Astrocyte (in vitro differentiated cells and primary cell): ENCODE measurements at regions not wholly inside any gene's neighbourhood (a gene's known extent, or its start where the extent isn't known, plus 50 kb on each side); places are given as distances from the start of the nearest gene placed in this dataset.

Source experiments
- DNase-seq: peaks from one replicate; pipeline ENCODE4 v3.0.0-alpha.2; 2010; ENCODE audit warnings: low read depth
- FAIRE-seq: peaks from 2 replicates; lab custom pipeline; 2011; peaks lifted over from hg19 to GRCh38; lab: Jason Lieb, UNC
- H2AFZ ChIP-seq: 2 replicates; pipeline ENCODE4 v1.6.0; 2012; ENCODE audit warnings: low read depth, low read length, inconsistent platforms
- H3K27ac ChIP-seq: 2 replicates; pipeline ENCODE4 v1.5.1; 2011; ENCODE audit warnings: low read depth, low read length, inconsistent platforms
- H3K27me3 ChIP-seq: 2 replicates; pipeline ENCODE4 v1.6.0; 2011; ENCODE audit warnings: low read length, inconsistent platforms; ENCODE audit not compliant: insufficient read depth
- H3K36me3 ChIP-seq: 2 replicates; pipeline ENCODE4 v1.5.1; 2011; ENCODE audit warnings: low read length, inconsistent platforms; ENCODE audit not compliant: insufficient read depth
- H3K4me1 ChIP-seq: 2 replicates; pipeline ENCODE4 v1.5.1; 2011; ENCODE audit warnings: low read length, inconsistent platforms; ENCODE audit not compliant: insufficient read depth
- H3K4me2 ChIP-seq: 2 replicates; pipeline ENCODE4 v1.6.0; 2012; ENCODE audit warnings: low read length, inconsistent platforms
- H3K4me3 ChIP-seq: 2 replicates; pipeline ENCODE4 v1.5.1; 2011; ENCODE audit warnings: low read depth, mild to moderate bottlenecking, low read length, inconsistent platforms; ENCODE audit not compliant: insufficient read depth
- H3K79me2 ChIP-seq: 2 replicates; pipeline ENCODE4 v1.6.0; 2012; ENCODE audit warnings: mild to moderate bottlenecking, low read length, inconsistent platforms; ENCODE audit not compliant: insufficient read depth
- H3K9ac ChIP-seq: 2 replicates; pipeline ENCODE4 v1.6.0; 2012; ENCODE audit warnings: mild to moderate bottlenecking, low read length, inconsistent platforms
- H3K9me3 ChIP-seq: 2 replicates; pipeline ENCODE4 v1.5.1; 2012; ENCODE audit warnings: low read depth, mild to moderate bottlenecking, low read length, inconsistent platforms; ENCODE audit not compliant: insufficient read depth
- H4K20me1 ChIP-seq: 2 replicates; pipeline ENCODE4 v1.6.0; 2012; ENCODE audit warnings: low read length, inconsistent platforms; ENCODE audit not compliant: insufficient read depth
- H3K27ac Mint-ChIP-seq: one replicate; pipeline ENCODE4 v1.8.0; 2021; ENCODE audit warnings: mild to moderate bottlenecking, mixed read lengths; ENCODE audit not compliant: unreplicated experiment
- H3K27me3 Mint-ChIP-seq: one replicate; pipeline ENCODE4 v1.8.0; 2021; ENCODE audit warnings: low read depth, mixed read lengths; ENCODE audit not compliant: unreplicated experiment
- H3K36me3 Mint-ChIP-seq: one replicate; pipeline ENCODE4 v1.8.0; 2021; ENCODE audit warnings: low read depth, mixed read lengths; ENCODE audit not compliant: unreplicated experiment
- H3K4me1 Mint-ChIP-seq: one replicate; pipeline ENCODE4 v1.8.0; 2021; ENCODE audit warnings: low read depth, mixed read lengths; ENCODE audit not compliant: unreplicated experiment
- H3K4me3 Mint-ChIP-seq: one replicate; pipeline ENCODE4 v1.8.0; 2021; ENCODE audit warnings: mild to moderate bottlenecking, moderate library complexity, mixed read lengths; ENCODE audit not compliant: unreplicated experiment
- H3K9me3 Mint-ChIP-seq: one replicate; pipeline ENCODE4 v1.8.0; 2021; ENCODE audit warnings: mild to moderate bottlenecking, mixed read lengths; ENCODE audit not compliant: unreplicated experiment
- EZH2 ChIP-seq: IDR thresholded peaks from 2 replicates; pipeline ENCODE4 v1.6.1; 2012; ENCODE audit warnings: mild to moderate bottlenecking, low read length, inconsistent platforms; ENCODE audit not compliant: insufficient read depth
- TF ChIP-seq, protein P1 (sequence below): IDR thresholded peaks from 2 replicates; pipeline ENCODE4 v1.5.1; 2011; ENCODE audit warnings: low read depth, mild to moderate bottlenecking, inconsistent platforms, low read length, moderate library complexity; ENCODE audit not compliant: insufficient read depth

DNA sequence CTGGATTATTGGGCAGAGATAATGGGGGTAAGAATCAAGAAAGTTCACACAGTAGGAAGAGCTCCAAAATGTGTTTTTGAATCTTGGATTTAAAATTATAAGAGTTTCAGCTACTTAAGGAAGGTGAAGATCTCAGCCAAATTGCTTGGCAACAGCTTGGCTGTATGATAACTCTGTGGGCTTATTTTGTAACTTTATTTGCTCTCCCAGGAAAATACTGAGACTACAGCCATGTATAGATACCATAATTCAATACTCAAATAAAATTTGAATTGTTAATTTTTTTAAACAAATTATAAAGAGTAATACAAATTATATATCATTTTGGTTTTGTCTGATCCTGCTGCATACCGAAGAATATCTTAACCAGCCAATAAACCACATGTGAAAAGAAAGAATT, 129.5 kb upstream of the INPP4B start:
- Histone ChIP-seq H3K27ac (no peak overlapping the region), H3K4me1 (no peaks in the 10 kb centered on the region), H3K36me3 (no peaks in the 10 kb centered on the region), H2AFZ (no peak overlapping the region), H3K9ac (no peak overlapping the region), H3K79me2 (no peaks in the 10 kb centered on the region), H3K27me3 (no peaks in the 10 kb centered on the region), H3K9me3 (no peaks in the 10 kb centered on the region), H3K4me2 (no peak overlapping the region), H3K4me3 (no peak overlapping the region), H4K20me1 (no peaks in the 10 kb centered on the region)
- no peaks in the 10 kb centered on the region for H3K27me3 Mint-ChIP-seq
- no peak overlapping the region for H3K4me3 Mint-ChIP-seq
- H3K36me3 Mint-ChIP-seq, result no peaks in the 10 kb centered on the region
- no peak for TF ChIP-seq EZH2
- TF ChIP-seq, protein P1, sequence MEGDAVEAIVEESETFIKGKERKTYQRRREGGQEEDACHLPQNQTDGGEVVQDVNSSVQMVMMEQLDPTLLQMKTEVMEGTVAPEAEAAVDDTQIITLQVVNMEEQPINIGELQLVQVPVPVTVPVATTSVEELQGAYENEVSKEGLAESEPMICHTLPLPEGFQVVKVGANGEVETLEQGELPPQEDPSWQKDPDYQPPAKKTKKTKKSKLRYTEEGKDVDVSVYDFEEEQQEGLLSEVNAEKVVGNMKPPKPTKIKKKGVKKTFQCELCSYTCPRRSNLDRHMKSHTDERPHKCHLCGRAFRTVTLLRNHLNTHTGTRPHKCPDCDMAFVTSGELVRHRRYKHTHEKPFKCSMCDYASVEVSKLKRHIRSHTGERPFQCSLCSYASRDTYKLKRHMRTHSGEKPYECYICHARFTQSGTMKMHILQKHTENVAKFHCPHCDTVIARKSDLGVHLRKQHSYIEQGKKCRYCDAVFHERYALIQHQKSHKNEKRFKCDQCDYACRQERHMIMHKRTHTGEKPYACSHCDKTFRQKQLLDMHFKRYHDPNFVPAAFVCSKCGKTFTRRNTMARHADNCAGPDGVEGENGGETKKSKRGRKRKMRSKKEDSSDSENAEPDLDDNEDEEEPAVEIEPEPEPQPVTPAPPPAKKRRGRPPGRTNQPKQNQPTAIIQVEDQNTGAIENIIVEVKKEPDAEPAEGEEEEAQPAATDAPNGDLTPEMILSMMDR, result no peak
- no peak for FAIRE-seq
- no peak overlapping the region for H3K27ac Mint-ChIP-seq
- DNase-seq, result no peak
- H3K4me1 Mint-ChIP-seq, result no peaks in the 10 kb centered on the region
- H3K9me3 Mint-ChIP-seq, result no peaks in the 10 kb centered on the region

DNA sequence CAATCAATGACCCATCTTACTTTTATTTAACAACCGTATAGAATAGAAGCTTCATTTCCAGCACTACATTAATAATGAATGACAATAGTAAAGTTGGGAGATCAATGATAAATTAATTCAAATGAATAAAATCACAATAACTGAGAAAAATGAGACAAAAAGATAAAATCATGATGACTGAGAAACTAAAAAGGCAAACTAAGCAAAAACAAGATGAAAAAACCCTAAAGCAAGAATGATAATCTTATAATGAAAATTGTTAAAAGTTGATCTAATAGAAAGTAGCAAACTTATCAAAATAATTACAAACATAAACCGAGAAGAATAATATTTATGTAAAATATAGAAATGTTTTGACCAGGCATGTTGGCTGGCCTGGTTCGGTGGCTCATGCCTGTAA, 130.4 kb upstream of the INPP4B start:
- Histone ChIP-seq H3K27ac (no peak overlapping the region), H4K20me1 (no peaks in the 10 kb centered on the region), H3K79me2 (no peaks in the 10 kb centered on the region), H3K4me2 (no peak overlapping the region), H3K9ac (no peak overlapping the region), H3K36me3 (no peaks in the 10 kb centered on the region), H3K4me1 (no peaks in the 10 kb centered on the region), H2AFZ (no peak overlapping the region), H3K9me3 (no peaks in the 10 kb centered on the region), H3K4me3 (no peak overlapping the region), H3K27me3 (no peaks in the 10 kb centered on the region)
- FAIRE-seq, result no peak
- Mint-ChIP-seq H3K36me3 (no peaks in the 10 kb centered on the region), H3K4me3 (no peak overlapping the region), H3K27me3 (no peaks in the 10 kb centered on the region), H3K9me3 (no peaks in the 10 kb centered on the region), H3K27ac (no peak overlapping the region), H3K4me1 (no peaks in the 10 kb centered on the region)
- DNase-seq, result no peak
- TF ChIP-seq EZH2, result no peak
- TF ChIP-seq, protein P1, result no peak

DNA sequence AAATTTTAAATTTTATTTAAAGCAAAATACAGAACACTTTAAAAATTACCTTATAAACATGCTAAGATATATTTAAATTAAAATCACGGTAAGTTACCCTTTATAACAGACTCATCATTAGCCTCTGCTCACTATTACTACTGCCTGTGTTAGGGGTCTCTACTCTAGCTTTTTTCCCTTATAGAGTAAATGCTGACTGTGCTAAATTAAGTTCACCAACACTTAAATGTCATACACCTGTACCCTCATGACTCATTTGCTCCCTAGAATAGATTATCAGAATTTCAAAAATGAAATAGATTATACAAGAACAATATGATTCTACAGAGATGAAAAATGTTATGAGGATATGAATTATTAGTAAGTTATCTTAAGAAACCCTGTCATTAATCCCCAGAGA, 131.1 kb upstream of the INPP4B start:
- FAIRE-seq (no peak), DNase-seq (no peak)
- no peak overlapping the region for H3K9ac ChIP-seq
- no peak for TF ChIP-seq EZH2
- TF ChIP-seq, protein P1, result no peak
- no peaks in the 10 kb centered on the region for H4K20me1 ChIP-seq
- no peaks in the 10 kb centered on the region for H3K27me3 Mint-ChIP-seq
- no peaks in the 10 kb centered on the region for H3K36me3 ChIP-seq
- no peaks in the 10 kb centered on the region for H3K27me3 ChIP-seq
- H3K4me1 ChIP-seq, result no peaks in the 10 kb centered on the region
- no peak overlapping the region for H3K4me3 ChIP-seq
- H3K36me3 Mint-ChIP-seq, result no peaks in the 10 kb centered on the region
- H3K27ac ChIP-seq, result no peak overlapping the region
- H3K4me2 ChIP-seq, result no peak overlapping the region
- H3K27ac Mint-ChIP-seq, result no peak overlapping the region
- H3K4me1 Mint-ChIP-seq, result no peaks in the 10 kb centered on the region
- no peaks in the 10 kb centered on the region for H3K9me3 Mint-ChIP-seq
- no peaks in the 10 kb centered on the region for H3K79me2 ChIP-seq
- H2AFZ ChIP-seq, result no peak overlapping the region
- no peak overlapping the region for H3K4me3 Mint-ChIP-seq
- no peaks in the 10 kb centered on the region for H3K9me3 ChIP-seq
